ENCODE measurements at regions not wholly inside any gene's neighbourhood (a gene's known extent, or its start where the extent isn't known, plus 50 kb on each side); places are given as distances from the start of the nearest gene placed in this dataset.

DNA sequence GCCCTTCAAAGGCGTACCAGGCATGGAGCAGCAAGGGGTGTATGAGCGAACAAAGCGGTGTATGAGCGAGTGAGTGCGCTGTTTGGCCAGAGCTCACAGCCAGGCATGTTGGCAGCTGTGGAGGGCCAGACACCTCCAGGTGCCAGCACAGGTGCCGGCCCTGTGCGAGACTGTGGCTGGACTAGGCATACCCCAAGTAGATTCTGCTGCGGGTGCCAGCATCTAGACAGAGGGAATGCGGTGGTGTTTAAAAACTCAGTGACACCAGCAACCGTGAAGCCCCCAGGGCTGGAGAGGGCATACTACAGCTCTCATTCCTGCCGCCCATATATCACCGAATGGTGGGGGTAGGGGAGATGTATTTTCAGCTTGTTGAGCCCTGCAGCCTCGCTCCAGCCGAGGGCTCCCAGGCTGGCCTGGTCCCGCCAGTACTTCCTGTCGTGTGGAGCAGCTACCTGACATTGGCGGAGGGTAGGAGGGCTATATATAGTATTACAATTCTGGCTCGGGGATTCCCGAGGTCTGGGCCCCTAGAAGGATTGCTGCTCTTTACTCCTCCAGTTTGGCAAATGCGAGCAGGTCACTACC is 1829.6 kb upstream of the NUDT12 start:
- no peaks in the 10 kb centered on the region for H3K27me3 ChIP-seq (ENCODE audit: control insufficient read depth, insufficient read depth, low read length)
- H3K4me1 ChIP-seq (ENCODE audit: control insufficient read depth, insufficient read depth, low read length) = no peaks in the 10 kb centered on the region
- H3K36me3 ChIP-seq (ENCODE audit: control insufficient read depth, insufficient read depth, low read length) = no peaks in the 10 kb centered on the region
- no peak overlapping the region for H3K27ac ChIP-seq (ENCODE audit: low read depth, low read length)
- H3K4me3 ChIP-seq (ENCODE audit: low read depth, low read length) = no peak overlapping the region
- H3K9me3 ChIP-seq (ENCODE audit: control insufficient read depth, insufficient read depth, low read depth, low read length) = no peaks in the 10 kb centered on the region
- no peak overlapping the region for H3K9ac ChIP-seq (ENCODE audit: low read length)

DNA sequence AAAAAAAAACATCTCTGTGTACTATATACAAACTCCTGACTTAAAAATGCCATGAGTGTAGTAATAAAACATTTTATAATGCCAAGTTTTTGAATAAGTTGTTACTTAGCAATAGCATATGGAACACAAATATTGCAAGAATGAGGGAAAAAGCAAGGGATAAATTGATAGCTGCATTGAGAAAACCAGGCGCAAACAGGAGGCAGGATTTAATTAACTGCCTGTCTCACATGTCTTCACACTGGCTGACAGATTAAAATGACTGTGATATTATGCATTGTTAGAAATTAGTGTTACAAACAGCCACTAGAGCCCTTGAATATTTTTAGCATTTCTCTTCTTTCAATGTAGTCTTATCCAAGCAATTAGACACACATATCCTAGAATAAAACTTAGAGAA is 1817.5 kb upstream of the NUDT12 start:
- Histone ChIP-seq H3K4me1 (ENCODE audit: control insufficient read depth, insufficient read depth, low read length) (no peaks in the 10 kb centered on the region), H3K4me3 (ENCODE audit: low read depth, low read length) (no peak overlapping the region), H3K27me3 (ENCODE audit: control insufficient read depth, insufficient read depth, low read length) (no peaks in the 10 kb centered on the region)

DNA sequence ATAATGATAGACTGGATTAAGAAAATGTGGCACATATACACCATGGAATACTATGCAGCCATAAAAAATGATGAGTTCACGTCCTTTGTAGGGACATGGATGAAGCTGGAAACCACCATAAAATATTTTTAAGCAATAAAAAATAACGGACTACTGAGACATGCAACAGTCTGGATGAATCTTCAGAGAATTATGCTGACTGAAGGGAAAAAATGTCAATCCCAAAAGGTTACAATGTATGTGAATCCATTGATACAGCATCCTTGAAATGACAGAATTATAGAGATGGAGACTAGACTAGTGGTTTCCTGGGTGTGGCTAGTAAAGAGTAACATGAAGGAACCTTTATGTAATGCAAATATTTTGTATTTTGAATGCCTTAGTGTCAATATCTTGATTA is 1808.6 kb upstream of the NUDT12 start:
- H3K36me3 ChIP-seq (ENCODE audit: control insufficient read depth, insufficient read depth, low read length) = no peaks in the 10 kb centered on the region
- no peaks in the 10 kb centered on the region for H3K9me3 ChIP-seq (ENCODE audit: control insufficient read depth, insufficient read depth, low read depth, low read length)
- no peak overlapping the region for H3K27ac ChIP-seq (ENCODE audit: low read depth, low read length)
- H3K9ac ChIP-seq (ENCODE audit: low read length) = no peak overlapping the region
- no peak overlapping the region for H3K4me3 ChIP-seq (ENCODE audit: low read depth, low read length)
- no peaks in the 10 kb centered on the region for H3K27me3 ChIP-seq (ENCODE audit: control insufficient read depth, insufficient read depth, low read length)
- H3K4me1 ChIP-seq (ENCODE audit: control insufficient read depth, insufficient read depth, low read length) = no peaks in the 10 kb centered on the region

More for the DNA sequence above, 1817.5 kb upstream of the NUDT12 start:
- Histone ChIP-seq H3K36me3 (ENCODE audit: control insufficient read depth, insufficient read depth, low read length) (no peaks in the 10 kb centered on the region), H3K9ac (ENCODE audit: low read length) (no peak overlapping the region), H3K27ac (ENCODE audit: low read depth, low read length) (no peak overlapping the region), H3K9me3 (ENCODE audit: control insufficient read depth, insufficient read depth, low read depth, low read length) (no peaks in the 10 kb centered on the region)

DNA sequence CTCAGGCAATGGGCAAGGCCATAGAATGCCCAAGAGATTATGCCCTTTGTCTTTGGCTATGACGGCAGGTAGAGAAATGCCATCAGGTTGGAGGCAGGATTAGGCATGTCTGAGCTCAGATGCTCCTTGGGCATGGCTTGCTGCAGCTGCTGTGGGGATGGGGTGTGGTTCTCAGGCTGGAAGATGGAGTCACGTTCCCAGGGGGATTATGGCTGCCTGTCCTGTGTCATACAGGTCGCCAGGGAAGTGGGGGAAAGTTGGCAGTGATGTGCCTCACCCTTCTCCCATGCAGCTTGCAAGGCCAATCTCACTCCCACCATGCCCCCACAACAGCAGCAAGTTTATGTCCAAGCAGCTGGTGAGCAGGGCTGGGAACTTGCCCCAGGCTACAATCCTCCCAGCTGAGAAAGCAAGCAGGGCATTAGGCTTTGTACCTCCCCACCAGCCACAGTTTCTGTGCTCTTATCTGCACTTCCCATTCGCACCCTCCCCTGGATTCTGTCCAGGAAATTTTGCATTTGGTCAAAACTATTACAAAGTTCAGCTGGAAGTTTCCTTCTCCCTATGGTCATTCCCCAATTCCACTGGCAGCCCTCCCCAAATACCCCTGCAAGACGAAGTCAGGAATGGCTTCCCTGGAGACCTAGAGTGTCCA is 1788.0 kb upstream of the NUDT12 start:
- Histone ChIP-seq H3K27ac (ENCODE audit: low read depth, low read length) (no peak overlapping the region), H3K9ac (ENCODE audit: low read length) (no peak overlapping the region), H3K27me3 (ENCODE audit: control insufficient read depth, insufficient read depth, low read length) (no peaks in the 10 kb centered on the region), H3K4me3 (ENCODE audit: low read depth, low read length) (no peak overlapping the region), H3K4me1 (ENCODE audit: control insufficient read depth, insufficient read depth, low read length) (no peaks in the 10 kb centered on the region), H3K9me3 (ENCODE audit: control insufficient read depth, insufficient read depth, low read depth, low read length) (peaks cover under 1% of the 10 kb centered on the region; the same call in 1 of the 2 replicates), H3K36me3 (ENCODE audit: control insufficient read depth, insufficient read depth, low read length) (no peaks in the 10 kb centered on the region)

DNA sequence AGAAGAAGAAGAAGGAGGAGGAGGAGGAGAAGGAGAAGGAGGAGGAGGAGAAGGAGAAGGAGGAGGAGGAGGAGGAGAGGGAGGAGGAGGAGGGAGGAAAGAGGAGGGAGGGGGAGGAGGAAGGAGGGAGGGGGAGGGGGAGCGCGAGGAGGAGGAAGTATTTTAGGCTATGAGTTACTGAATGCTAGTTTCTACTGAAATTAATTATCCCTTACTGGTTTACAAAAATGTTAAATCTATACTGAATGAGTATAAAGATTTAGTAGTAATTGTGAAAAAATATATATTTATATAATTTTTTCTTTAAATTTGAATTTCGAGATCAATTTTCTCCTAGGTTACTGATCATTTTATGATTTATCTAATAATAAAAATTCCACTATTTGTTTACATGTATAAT is 1769.0 kb upstream of the NUDT12 start:
- no peaks in the 10 kb centered on the region for H3K4me1 ChIP-seq (ENCODE audit: control insufficient read depth, insufficient read depth, low read length)
- no peaks in the 10 kb centered on the region for H3K36me3 ChIP-seq (ENCODE audit: control insufficient read depth, insufficient read depth, low read length)
- no peak overlapping the region for H3K9ac ChIP-seq (ENCODE audit: low read length)

DNA sequence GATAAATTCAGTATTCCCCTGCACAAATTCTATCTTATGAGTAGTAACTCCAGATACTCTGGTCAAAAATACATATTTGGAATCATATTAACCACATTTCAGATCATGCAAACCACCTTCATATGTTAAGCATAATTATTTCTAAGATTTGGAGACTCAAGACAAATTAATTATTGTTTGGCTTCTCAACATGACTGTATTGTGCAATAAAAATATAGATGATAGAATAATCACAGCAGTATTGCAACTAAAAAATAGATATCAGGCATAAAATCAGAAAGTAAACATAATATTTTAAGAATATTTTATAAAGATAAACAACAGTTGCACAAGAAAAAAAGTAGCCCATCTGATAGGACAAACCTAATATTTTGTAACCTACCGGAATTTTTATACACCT is 1767.6 kb upstream of the NUDT12 start:
- H3K4me3 ChIP-seq (ENCODE audit: low read depth, low read length) = no peak overlapping the region
- no peaks in the 10 kb centered on the region for H3K36me3 ChIP-seq (ENCODE audit: control insufficient read depth, insufficient read depth, low read length)
- no peak overlapping the region for H3K9ac ChIP-seq (ENCODE audit: low read length)
- H3K27me3 ChIP-seq (ENCODE audit: control insufficient read depth, insufficient read depth, low read length) = no peaks in the 10 kb centered on the region
- H3K27ac ChIP-seq (ENCODE audit: low read depth, low read length) = no peak overlapping the region
- no peaks in the 10 kb centered on the region for H3K4me1 ChIP-seq (ENCODE audit: control insufficient read depth, insufficient read depth, low read length)
- H3K9me3 ChIP-seq (ENCODE audit: control insufficient read depth, insufficient read depth, low read depth, low read length) = no peaks in the 10 kb centered on the region

More for the DNA sequence above, 1769.0 kb upstream of the NUDT12 start:
- H3K27ac ChIP-seq (ENCODE audit: low read depth, low read length) = no peak overlapping the region
- no peak overlapping the region for H3K4me3 ChIP-seq (ENCODE audit: low read depth, low read length)
- no peaks in the 10 kb centered on the region for H3K27me3 ChIP-seq (ENCODE audit: control insufficient read depth, insufficient read depth, low read length)
- no peaks in the 10 kb centered on the region for H3K9me3 ChIP-seq (ENCODE audit: control insufficient read depth, insufficient read depth, low read depth, low read length)

DNA sequence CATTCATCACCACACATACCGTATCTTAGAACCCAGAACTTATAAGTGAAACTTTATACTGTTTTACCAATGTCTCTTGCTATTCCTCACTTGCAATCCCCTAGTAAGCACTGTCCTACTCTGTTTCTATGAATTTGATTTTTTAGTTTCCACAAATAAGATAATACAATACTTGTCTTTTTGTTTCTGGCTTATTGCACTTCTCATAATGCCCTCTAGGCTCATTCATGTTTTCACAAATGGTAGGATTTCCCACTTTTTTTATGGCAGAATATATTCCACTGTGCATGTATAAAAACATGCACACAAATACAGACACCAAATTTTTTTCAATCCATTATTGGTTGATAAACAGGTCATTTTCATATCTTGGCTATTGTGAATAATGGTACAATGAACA is 1742.3 kb upstream of the NUDT12 start:
- Histone ChIP-seq H3K4me1 (ENCODE audit: control insufficient read depth, insufficient read depth, low read length) (no peaks in the 10 kb centered on the region), H3K36me3 (ENCODE audit: control insufficient read depth, insufficient read depth, low read length) (no peaks in the 10 kb centered on the region), H3K4me3 (ENCODE audit: low read depth, low read length) (no peak overlapping the region), H3K9me3 (ENCODE audit: control insufficient read depth, insufficient read depth, low read depth, low read length) (no peaks in the 10 kb centered on the region), H3K27ac (ENCODE audit: low read depth, low read length) (no peak overlapping the region), H3K9ac (ENCODE audit: low read length) (no peak overlapping the region), H3K27me3 (ENCODE audit: control insufficient read depth, insufficient read depth, low read length) (no peaks in the 10 kb centered on the region)

DNA sequence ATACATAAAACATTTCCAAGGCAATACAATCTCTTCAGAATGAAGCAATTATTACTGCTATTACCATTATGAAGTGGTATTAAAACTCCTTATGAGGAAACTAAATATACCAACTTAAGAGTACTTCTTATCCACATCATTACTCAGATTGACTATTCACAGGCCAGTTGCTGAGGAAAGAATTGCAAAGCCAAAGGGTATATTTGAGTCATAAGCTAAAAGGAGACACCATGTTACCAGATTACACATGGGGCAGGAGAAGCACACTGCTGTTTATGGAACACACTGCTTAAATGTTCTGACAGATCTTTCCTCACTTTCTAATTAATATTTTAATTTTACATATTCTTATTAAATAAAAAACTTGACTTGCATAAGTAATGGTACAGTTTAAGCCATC is 1726.4 kb upstream of the NUDT12 start:
- H3K9me3 ChIP-seq (ENCODE audit: control insufficient read depth, insufficient read depth, low read depth, low read length) = no peaks in the 10 kb centered on the region

DNA sequence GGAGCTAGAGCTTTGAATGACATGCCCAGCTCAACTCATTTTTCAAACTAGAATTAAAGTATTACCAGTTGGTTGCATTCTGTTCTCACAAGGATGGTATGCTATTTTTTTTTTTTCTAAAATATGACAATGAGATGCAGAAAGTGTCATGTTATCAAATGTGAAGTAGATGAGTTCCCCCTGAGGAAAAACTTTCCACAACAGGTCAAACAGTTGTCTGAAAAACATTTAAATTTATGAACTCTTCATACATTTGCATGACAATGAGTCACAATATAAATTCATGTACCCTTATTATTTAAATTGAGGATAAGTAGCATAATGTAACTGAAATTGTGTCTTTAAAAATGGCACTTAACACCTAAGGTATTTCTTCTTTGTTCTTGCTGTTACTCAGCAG is 1720.5 kb upstream of the NUDT12 start:
- H3K27ac ChIP-seq (ENCODE audit: low read depth, low read length) = no peak overlapping the region
- no peaks in the 10 kb centered on the region for H3K4me1 ChIP-seq (ENCODE audit: control insufficient read depth, insufficient read depth, low read length)
- H3K9ac ChIP-seq (ENCODE audit: low read length) = no peak overlapping the region
- no peaks in the 10 kb centered on the region for H3K36me3 ChIP-seq (ENCODE audit: control insufficient read depth, insufficient read depth, low read length)
- no peaks in the 10 kb centered on the region for H3K9me3 ChIP-seq (ENCODE audit: control insufficient read depth, insufficient read depth, low read depth, low read length)
- no peak overlapping the region for H3K4me3 ChIP-seq (ENCODE audit: low read depth, low read length)
- H3K27me3 ChIP-seq (ENCODE audit: control insufficient read depth, insufficient read depth, low read length) = no peaks in the 10 kb centered on the region

More for the DNA sequence above, 1726.4 kb upstream of the NUDT12 start:
- Histone ChIP-seq H3K9ac (ENCODE audit: low read length) (no peak overlapping the region), H3K36me3 (ENCODE audit: control insufficient read depth, insufficient read depth, low read length) (no peaks in the 10 kb centered on the region), H3K4me1 (ENCODE audit: control insufficient read depth, insufficient read depth, low read length) (no peaks in the 10 kb centered on the region), H3K27ac (ENCODE audit: low read depth, low read length) (no peak overlapping the region), H3K4me3 (ENCODE audit: low read depth, low read length) (no peak overlapping the region), H3K27me3 (ENCODE audit: control insufficient read depth, insufficient read depth, low read length) (no peaks in the 10 kb centered on the region)

DNA sequence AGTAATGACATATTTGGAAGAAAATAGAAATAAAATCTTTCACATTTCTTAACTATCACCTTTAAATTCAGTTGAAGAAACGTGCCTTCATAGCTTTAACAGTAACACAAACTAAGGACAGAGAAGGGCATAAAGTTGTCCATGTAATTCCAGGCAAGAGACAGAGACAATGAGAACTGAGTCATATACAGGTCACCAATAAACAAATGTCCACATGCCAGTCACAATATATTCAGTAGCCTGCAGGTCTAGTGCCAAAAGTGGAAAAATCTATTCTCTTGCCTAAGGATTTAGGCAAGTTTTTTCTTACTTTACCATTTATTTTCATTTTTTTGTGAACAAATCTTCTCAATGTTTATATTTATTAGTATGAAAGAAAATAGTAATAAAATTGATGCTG is 1711.5 kb upstream of the NUDT12 start:
- Histone ChIP-seq H3K9me3 (ENCODE audit: control insufficient read depth, insufficient read depth, low read depth, low read length) (no peaks in the 10 kb centered on the region), H3K4me1 (ENCODE audit: control insufficient read depth, insufficient read depth, low read length) (no peaks in the 10 kb centered on the region), H3K9ac (ENCODE audit: low read length) (no peak overlapping the region), H3K4me3 (ENCODE audit: low read depth, low read length) (no peak overlapping the region), H3K36me3 (ENCODE audit: control insufficient read depth, insufficient read depth, low read length) (no peaks in the 10 kb centered on the region), H3K27ac (ENCODE audit: low read depth, low read length) (no peak overlapping the region), H3K27me3 (ENCODE audit: control insufficient read depth, insufficient read depth, low read length) (no peaks in the 10 kb centered on the region)

DNA sequence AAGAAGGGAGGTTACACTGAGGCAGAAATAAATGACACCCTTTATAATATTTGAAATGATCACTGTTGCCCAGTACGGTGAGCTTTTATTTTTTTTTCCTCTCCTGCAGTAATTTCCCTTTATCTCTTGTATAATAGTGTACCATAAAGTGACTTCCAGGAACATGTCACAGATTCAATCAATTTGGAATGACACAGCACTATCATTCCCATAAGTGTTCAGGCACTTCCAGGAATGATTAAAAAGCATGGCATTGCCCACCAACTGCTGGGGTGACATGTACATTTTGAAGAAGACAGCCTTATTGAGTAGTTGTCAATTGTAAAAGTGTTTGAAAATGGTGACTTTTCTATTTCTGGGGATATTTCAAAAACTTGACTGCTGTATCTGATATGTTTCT is 1700.9 kb upstream of the NUDT12 start:
- Histone ChIP-seq H3K9ac (ENCODE audit: low read length) (no peak overlapping the region), H3K4me3 (ENCODE audit: low read depth, low read length) (no peak overlapping the region), H3K27ac (ENCODE audit: low read depth, low read length) (no peak overlapping the region), H3K36me3 (ENCODE audit: control insufficient read depth, insufficient read depth, low read length) (no peaks in the 10 kb centered on the region), H3K27me3 (ENCODE audit: control insufficient read depth, insufficient read depth, low read length) (no peaks in the 10 kb centered on the region), H3K9me3 (ENCODE audit: control insufficient read depth, insufficient read depth, low read depth, low read length) (no peaks in the 10 kb centered on the region), H3K4me1 (ENCODE audit: control insufficient read depth, insufficient read depth, low read length) (no peaks in the 10 kb centered on the region)

Data from HUES6 (cell line).